Type B pancreatic cell (in vitro differentiated cells): ENCODE measurements at regions not wholly inside any gene's neighbourhood (a gene's known extent, or its start where the extent isn't known, plus 50 kb on each side); places are given as distances from the start of the nearest gene placed in this dataset.

ENCODE experiments used
- DNase-seq: peaks from one replicate; pipeline ENCODE4 v3.0.0; 2021; ENCODE audit warnings: mixed read lengths; ENCODE audit not compliant: unreplicated experiment; ENCODE audit errors: extremely low spot score
- H3K27ac Mint-ChIP-seq: 2 replicates; pipeline ENCODE4 v1.8.0; 2021; ENCODE audit warnings: mild to moderate bottlenecking, mixed read lengths
- H3K27me3 Mint-ChIP-seq: 2 replicates; pipeline ENCODE4 v1.8.0; 2021; ENCODE audit warnings: mixed read lengths
- H3K36me3 Mint-ChIP-seq: 2 replicates; pipeline ENCODE4 v1.8.0; 2021; ENCODE audit warnings: mixed read lengths
- H3K4me1 Mint-ChIP-seq: one replicate; pipeline ENCODE4 v1.8.0; 2021; ENCODE audit warnings: mixed read lengths; ENCODE audit not compliant: unreplicated experiment
- H3K4me3 Mint-ChIP-seq: 2 replicates; pipeline ENCODE4 v1.8.0; 2021; ENCODE audit warnings: mild to moderate bottlenecking, mixed read lengths
- H3K9me3 Mint-ChIP-seq: 2 replicates; pipeline ENCODE4 v1.8.0; 2021; ENCODE audit warnings: mixed read lengths
- TF ChIP-seq, protein P1 (sequence below): fragments of 200-600 bp; sonication (generic); conservative IDR thresholded peaks from 2 replicates; pipeline ENCODE4 v1.5.0; 2021; ENCODE audit warnings: antibody characterized with exemption, mild to moderate bottlenecking

- peaks cover 12% of the 10 kb centered on the region for H3K4me1 Mint-ChIP-seq
Measured at GRCh38 chr13:76735641-76736040, 150.6 kb downstream of the KCTD12 start.

DNA sequence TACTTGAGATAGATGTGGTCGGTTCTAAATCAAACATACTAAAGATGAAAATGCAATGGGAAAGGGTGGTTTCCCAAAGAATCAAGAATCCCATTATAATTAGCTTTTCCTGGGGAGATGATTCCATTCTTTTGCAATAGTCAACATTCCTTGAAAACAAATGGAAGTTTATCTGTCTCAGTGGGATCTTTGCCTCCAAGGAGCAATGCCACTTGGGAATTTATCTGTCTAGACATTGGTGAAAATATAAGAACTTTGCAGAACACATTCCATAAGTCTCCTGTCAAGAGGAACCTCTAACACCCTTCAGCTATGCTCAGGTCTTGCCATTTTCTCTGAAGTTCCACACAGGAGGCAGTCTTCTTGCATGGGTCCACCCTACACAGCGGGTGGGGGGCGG, 152.5 kb downstream of the KCTD12 start:
- DNase-seq = no peak
- TF ChIP-seq, protein P1, sequence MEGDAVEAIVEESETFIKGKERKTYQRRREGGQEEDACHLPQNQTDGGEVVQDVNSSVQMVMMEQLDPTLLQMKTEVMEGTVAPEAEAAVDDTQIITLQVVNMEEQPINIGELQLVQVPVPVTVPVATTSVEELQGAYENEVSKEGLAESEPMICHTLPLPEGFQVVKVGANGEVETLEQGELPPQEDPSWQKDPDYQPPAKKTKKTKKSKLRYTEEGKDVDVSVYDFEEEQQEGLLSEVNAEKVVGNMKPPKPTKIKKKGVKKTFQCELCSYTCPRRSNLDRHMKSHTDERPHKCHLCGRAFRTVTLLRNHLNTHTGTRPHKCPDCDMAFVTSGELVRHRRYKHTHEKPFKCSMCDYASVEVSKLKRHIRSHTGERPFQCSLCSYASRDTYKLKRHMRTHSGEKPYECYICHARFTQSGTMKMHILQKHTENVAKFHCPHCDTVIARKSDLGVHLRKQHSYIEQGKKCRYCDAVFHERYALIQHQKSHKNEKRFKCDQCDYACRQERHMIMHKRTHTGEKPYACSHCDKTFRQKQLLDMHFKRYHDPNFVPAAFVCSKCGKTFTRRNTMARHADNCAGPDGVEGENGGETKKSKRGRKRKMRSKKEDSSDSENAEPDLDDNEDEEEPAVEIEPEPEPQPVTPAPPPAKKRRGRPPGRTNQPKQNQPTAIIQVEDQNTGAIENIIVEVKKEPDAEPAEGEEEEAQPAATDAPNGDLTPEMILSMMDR = no peak
- H3K9me3 Mint-ChIP-seq = peaks cover 4% of the 10 kb centered on the region
- H3K36me3 Mint-ChIP-seq = no peaks in the 10 kb centered on the region
- no peaks in the 10 kb centered on the region for H3K27me3 Mint-ChIP-seq
- no peak overlapping the region for H3K4me3 Mint-ChIP-seq
- peaks cover 12% of the 10 kb centered on the region for H3K4me1 Mint-ChIP-seq
- no peak overlapping the region for H3K27ac Mint-ChIP-seq

More at GRCh38 chr13:76735641-76736040, 150.6 kb downstream of the KCTD12 start:
- no peaks in the 10 kb centered on the region for H3K9me3 Mint-ChIP-seq
- no peak for DNase-seq
- H3K4me3 Mint-ChIP-seq = no peak overlapping the region
- no peaks in the 10 kb centered on the region for H3K27me3 Mint-ChIP-seq
- TF ChIP-seq, protein P1 = no peak
- H3K36me3 Mint-ChIP-seq = no peaks in the 10 kb centered on the region
- H3K27ac Mint-ChIP-seq = no peak overlapping the region

- H3K4me1 Mint-ChIP-seq = peaks cover 8% of the 10 kb centered on the region
- H3K4me3 Mint-ChIP-seq = no peak overlapping the region
- TF ChIP-seq, protein P1 = no peak
- no peak overlapping the region for H3K27ac Mint-ChIP-seq
- H3K36me3 Mint-ChIP-seq = no peaks in the 10 kb centered on the region
- H3K27me3 Mint-ChIP-seq = no peaks in the 10 kb centered on the region
- H3K9me3 Mint-ChIP-seq = peaks cover 4% of the 10 kb centered on the region
- no peak for DNase-seq
Measured at GRCh38 chr13:76732367-76732766, 153.8 kb downstream of the KCTD12 start.

DNA sequence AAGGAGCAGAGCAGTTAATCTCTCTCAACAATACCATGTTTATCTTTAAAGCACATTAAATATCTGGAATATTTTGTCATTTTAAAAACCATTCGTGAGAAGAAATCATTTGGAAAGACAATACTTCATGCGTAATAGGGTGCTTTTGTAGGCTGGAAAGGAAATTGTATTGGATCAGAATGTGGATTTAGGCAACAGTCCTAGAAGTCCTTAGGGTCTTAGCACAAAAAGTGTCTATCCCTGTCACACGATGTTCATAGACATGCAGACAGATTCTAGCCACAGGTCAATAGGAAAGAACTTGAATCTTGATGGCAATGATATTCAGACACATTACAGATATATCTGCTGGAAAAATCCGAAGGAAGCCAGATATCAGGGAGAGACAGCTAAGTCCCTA, 156.0 kb downstream of the KCTD12 start:
- TF ChIP-seq, protein P1 = no peak
- Mint-ChIP-seq H3K27me3 (no peaks in the 10 kb centered on the region), H3K36me3 (no peaks in the 10 kb centered on the region), H3K4me3 (no peak overlapping the region), H3K9me3 (peaks cover 8% of the 10 kb centered on the region), H3K4me1 (no peaks in the 10 kb centered on the region), H3K27ac (no peak overlapping the region)
- DNase-seq = no peak

GRCh38 chr13:76729691-76730090, 156.5 kb downstream of the KCTD12 start:
- no peak for DNase-seq
- Mint-ChIP-seq H3K27me3 (no peaks in the 10 kb centered on the region), H3K36me3 (no peaks in the 10 kb centered on the region), H3K27ac (no peak overlapping the region), H3K4me1 (no peaks in the 10 kb centered on the region), H3K4me3 (no peak overlapping the region), H3K9me3 (peaks cover 8% of the 10 kb centered on the region)
- TF ChIP-seq, protein P1 = no peak

DNA sequence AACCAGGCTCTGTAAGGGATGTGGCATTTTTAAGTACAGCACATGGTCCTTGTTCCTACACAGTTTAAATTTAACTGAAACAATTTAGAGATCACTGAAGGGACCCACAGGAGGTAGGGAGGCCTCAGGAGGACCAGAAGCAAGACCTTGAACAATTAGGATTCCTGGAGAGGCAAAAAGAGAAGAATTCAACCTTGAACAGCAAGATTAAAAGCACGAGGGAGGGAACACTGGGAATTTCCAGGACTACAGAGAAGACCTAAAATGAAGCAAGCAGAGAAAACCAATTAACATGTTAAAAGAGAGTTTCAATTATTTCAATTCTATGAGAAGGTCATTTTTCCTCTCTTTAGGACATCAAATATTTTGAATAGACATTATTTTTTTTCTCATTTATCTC, 160.3 kb downstream of the KCTD12 start:
- TF ChIP-seq, protein P1 = no peak
- no peak for DNase-seq
- Mint-ChIP-seq H3K4me1 (no peaks in the 10 kb centered on the region), H3K27ac (no peak overlapping the region), H3K36me3 (no peaks in the 10 kb centered on the region), H3K4me3 (no peak overlapping the region), H3K27me3 (no peaks in the 10 kb centered on the region), H3K9me3 (peaks cover 8% of the 10 kb centered on the region)
